Karpas-422 (cell line): ENCODE measurements at regions not wholly inside any gene's neighbourhood (a gene's known extent, or its start where the extent isn't known, plus 50 kb on each side); places are given as distances from the start of the nearest gene placed in this dataset.
"Not testable (repeated sequence)": the region's sequence is repeated elsewhere in the genome, so short reads cannot be mapped to it uniquely, and the experiment has no call there.

ENCODE experiments used
- DNase-seq: peaks from one replicate; pipeline ENCODE4 v3.0.0-alpha.2; 2015
- H2AFZ ChIP-seq: fragments of 200-600 bp; sonication (generic); 2 replicates; pipeline ENCODE4 v1.6.1; 2014; ENCODE audit warnings: antibody characterized with exemption, low read length, mixed read lengths
- H3K27ac ChIP-seq: fragments of 200-600 bp; sonication (generic); 2 replicates; pipeline ENCODE4 v1.5.1; 2014; ENCODE audit warnings: mild to moderate bottlenecking, low read length, moderate library complexity
- H3K27me3 ChIP-seq: fragments of 200-600 bp; sonication (generic); 2 replicates; pipeline ENCODE4 v1.6.1; 2014; ENCODE audit warnings: low read length, mixed read lengths
- H3K36me3 ChIP-seq: fragments of 200-600 bp; sonication (generic); 2 replicates; pipeline ENCODE4 v1.6.1; 2014; ENCODE audit warnings: low read length, mixed read lengths; ENCODE audit not compliant: insufficient read depth
- H3K4me1 ChIP-seq: fragments of 200-600 bp; sonication (generic); 2 replicates; pipeline ENCODE4 v1.6.1; 2014; ENCODE audit warnings: mild to moderate bottlenecking, low read length, mixed read lengths
- H3K4me2 ChIP-seq: fragments of 200-600 bp; sonication (generic); 2 replicates; pipeline ENCODE4 v1.6.1; 2014; ENCODE audit warnings: low read length, low read depth, mild to moderate bottlenecking; ENCODE audit not compliant: poor library complexity, severe bottlenecking
- H3K4me3 ChIP-seq: fragments of 200-600 bp; sonication (generic); 2 replicates; pipeline ENCODE4 v1.5.1; 2014; ENCODE audit warnings: mild to moderate bottlenecking, antibody characterized with exemption, low read length, mixed read lengths
- H3K79me2 ChIP-seq: fragments of 200-600 bp; sonication (generic); 2 replicates; pipeline ENCODE4 v1.6.1; 2014; ENCODE audit warnings: mild to moderate bottlenecking, low read length, mixed read lengths
- H3K9ac ChIP-seq: fragments of 200-600 bp; sonication (generic); 2 replicates; pipeline ENCODE4 v1.6.0; 2014; ENCODE audit warnings: low read length
- H3K9me2 ChIP-seq: fragments of 200-600 bp; sonication (generic), shearing (Covaris generic); replicated peaks from 2 replicates; pipeline ENCODE4 v1.6.0; 2014; ENCODE audit warnings: mild to moderate bottlenecking, low read length, moderate library complexity; ENCODE audit not compliant: insufficient read depth
- H3K9me3 ChIP-seq: fragments of 300-700, 200-600 bp; sonication (generic); 2 replicates; pipeline ENCODE4 v1.6.1; 2014; ENCODE audit warnings: low read length, mixed read lengths
- H4K20me1 ChIP-seq: fragments of 200-600 bp; sonication (generic); 2 replicates; pipeline ENCODE4 v1.6.1; 2014; ENCODE audit warnings: mild to moderate bottlenecking, antibody characterized with exemption, low read length, low read depth; ENCODE audit not compliant: insufficient read depth

GRCh38 chrX:89706481-89706880 lies 215.2 kb upstream of the TGIF2LX start:
- H3K36me3 ChIP-seq, H3K27me3 ChIP-seq, DNase-seq, H3K9me2 ChIP-seq, H2AFZ ChIP-seq, H3K79me2 ChIP-seq, H4K20me1 ChIP-seq, H3K27ac ChIP-seq, H3K4me3 ChIP-seq, H3K9me3 ChIP-seq, H3K4me2 ChIP-seq, H3K4me1 ChIP-seq, H3K9ac ChIP-seq: not testable (repeated sequence)

- H3K79me2 ChIP-seq, H3K4me1 ChIP-seq, H3K9me3 ChIP-seq, H4K20me1 ChIP-seq, H3K4me3 ChIP-seq, H3K36me3 ChIP-seq, H3K9ac ChIP-seq, H3K4me2 ChIP-seq, H3K27ac ChIP-seq, H3K27me3 ChIP-seq, DNase-seq, H3K9me2 ChIP-seq, H2AFZ ChIP-seq: not testable (repeated sequence)
Observed at GRCh38 chrX:89707363-89707927, 214.3 kb upstream of the TGIF2LX start.

GRCh38 chrX:89734367-89734766 lies 187.3 kb upstream of the TGIF2LX start:
- H3K4me3 ChIP-seq, H3K36me3 ChIP-seq, DNase-seq, H3K27ac ChIP-seq, H4K20me1 ChIP-seq, H3K79me2 ChIP-seq, H2AFZ ChIP-seq, H3K9me2 ChIP-seq, H3K4me2 ChIP-seq, H3K27me3 ChIP-seq, H3K9me3 ChIP-seq, H3K4me1 ChIP-seq, H3K9ac ChIP-seq: not testable (repeated sequence)

GRCh38 chrX:89756466-89756865 lies 165.2 kb upstream of the TGIF2LX start:
- H3K27ac ChIP-seq, result peak overlapping the region; percentile 80
- H3K4me3 ChIP-seq, H3K9ac ChIP-seq, H3K9me3 ChIP-seq, H2AFZ ChIP-seq, H3K27me3 ChIP-seq, H4K20me1 ChIP-seq, H3K4me2 ChIP-seq, H3K4me1 ChIP-seq, H3K36me3 ChIP-seq, H3K79me2 ChIP-seq, H3K9me2 ChIP-seq: not testable (repeated sequence)
- DNase-seq, result peak; percentile 56

GRCh38 chrX:89757767-89758166 lies 163.9 kb upstream of the TGIF2LX start:
- H3K4me2 ChIP-seq, H3K27me3 ChIP-seq, H3K36me3 ChIP-seq, H3K9ac ChIP-seq, H2AFZ ChIP-seq, H4K20me1 ChIP-seq, H3K4me1 ChIP-seq, H3K9me3 ChIP-seq, H3K4me3 ChIP-seq, H3K9me2 ChIP-seq, H3K79me2 ChIP-seq: not testable (repeated sequence)
- H3K27ac ChIP-seq, result peak overlapping the region; percentile 52
- peak; percentile 87 for DNase-seq

GRCh38 chrX:89759076-89759685 lies 162.5 kb upstream of the TGIF2LX start:
- H3K9me2 ChIP-seq, DNase-seq, H3K36me3 ChIP-seq: not testable (repeated sequence)

GRCh38 chrX:89771639-89772038 lies 150.1 kb upstream of the TGIF2LX start:
- not testable (repeated sequence) for H3K79me2 ChIP-seq, H3K36me3 ChIP-seq, H3K9me3 ChIP-seq, H3K4me1 ChIP-seq, H2AFZ ChIP-seq, DNase-seq, H3K4me2 ChIP-seq, H3K9me2 ChIP-seq, H3K27me3 ChIP-seq, H4K20me1 ChIP-seq, H3K9ac ChIP-seq, H3K4me3 ChIP-seq, H3K27ac ChIP-seq

More at GRCh38 chrX:89759076-89759685, 162.5 kb upstream of the TGIF2LX start:
- not testable (repeated sequence) for H3K79me2 ChIP-seq, H3K27ac ChIP-seq, H3K27me3 ChIP-seq, H3K9me3 ChIP-seq, H4K20me1 ChIP-seq, H3K4me1 ChIP-seq, H3K4me2 ChIP-seq, H2AFZ ChIP-seq, H3K9ac ChIP-seq, H3K4me3 ChIP-seq

- not testable (repeated sequence) for H3K9ac ChIP-seq, H3K4me3 ChIP-seq, H3K4me1 ChIP-seq, H3K9me2 ChIP-seq, H3K36me3 ChIP-seq, H3K27ac ChIP-seq, H2AFZ ChIP-seq, H3K27me3 ChIP-seq, DNase-seq, H4K20me1 ChIP-seq, H3K79me2 ChIP-seq, H3K9me3 ChIP-seq, H3K4me2 ChIP-seq
Observed at GRCh38 chrX:89811440-89811839, 110.3 kb upstream of the TGIF2LX start.

- H4K20me1 ChIP-seq, H3K4me2 ChIP-seq, H3K4me1 ChIP-seq, DNase-seq, H3K4me3 ChIP-seq, H3K9me2 ChIP-seq, H2AFZ ChIP-seq, H3K27me3 ChIP-seq, H3K79me2 ChIP-seq, H3K9me3 ChIP-seq, H3K36me3 ChIP-seq, H3K27ac ChIP-seq, H3K9ac ChIP-seq: not testable (repeated sequence)
Observed at GRCh38 chrX:89839723-89840122, 82.0 kb upstream of the TGIF2LX start.
